HG03280 (cell line): ENCODE measurements at regions not wholly inside any gene's neighbourhood (a gene's known extent, or its start where the extent isn't known, plus 50 kb on each side); places are given as distances from the start of the nearest gene placed in this dataset.
"Not testable (repeated sequence)": the region's sequence is repeated elsewhere in the genome, so short reads cannot be mapped to it uniquely, and the experiment has no call there.

Experiments used
- ATAC-seq: cut with Tn5 transposase; IDR thresholded peaks from one replicate; pipeline ENCODE4 v1.9.1; 2021; ENCODE audit warnings: mild to moderate bottlenecking, moderate library complexity; ENCODE audit not compliant: unreplicated experiment

GRCh38 chr6:66134021-66134420 is 427.0 kb upstream of the EYS start:
- no peak for ATAC-seq

- ATAC-seq: no peak
Observed at GRCh38 chr6:66128656-66129055, 421.6 kb upstream of the EYS start.

GRCh38 chr6:66128243-66128642 is 421.2 kb upstream of the EYS start:
- ATAC-seq: no peak

GRCh38 chr6:66127061-66127460 is 420.0 kb upstream of the EYS start:
- no peak for ATAC-seq

- no peak for ATAC-seq
Observed at GRCh38 chr6:66126358-66126757, 419.3 kb upstream of the EYS start.

- no peak for ATAC-seq
Observed at GRCh38 chr6:66103954-66104353, 396.9 kb upstream of the EYS start.

- no peak for ATAC-seq
Observed at GRCh38 chr6:66103354-66103753, 396.3 kb upstream of the EYS start.

GRCh38 chr6:66096679-66097078 is 389.7 kb upstream of the EYS start:
- no peak for ATAC-seq

- no peak for ATAC-seq
Observed at GRCh38 chr6:66094615-66095014, 387.6 kb upstream of the EYS start.

GRCh38 chr6:66092306-66092705 is 385.3 kb upstream of the EYS start:
- ATAC-seq: not testable (repeated sequence)

GRCh38 chr6:66086532-66086931 is 379.5 kb upstream of the EYS start:
- ATAC-seq: no peak

- ATAC-seq: no peak
Observed at GRCh38 chr6:66082914-66083313, 375.9 kb upstream of the EYS start.

- no peak for ATAC-seq
Observed at GRCh38 chr6:66068907-66069306, 361.9 kb upstream of the EYS start.

GRCh38 chr6:66068033-66068432 is 361.0 kb upstream of the EYS start:
- ATAC-seq: no peak

GRCh38 chr6:66065313-66065712 is 358.3 kb upstream of the EYS start:
- ATAC-seq: no peak

GRCh38 chr6:66057034-66057433 is 350.0 kb upstream of the EYS start:
- no peak for ATAC-seq

GRCh38 chr6:66054967-66055366 is 347.9 kb upstream of the EYS start:
- no peak for ATAC-seq

GRCh38 chr6:66051812-66052211 is 344.8 kb upstream of the EYS start:
- ATAC-seq: no peak

- ATAC-seq: no peak
Observed at GRCh38 chr6:66048684-66049474, 341.9 kb upstream of the EYS start.

- no peak for ATAC-seq
Observed at GRCh38 chr6:66032626-66033025, 325.6 kb upstream of the EYS start.

- ATAC-seq: no peak
Observed at GRCh38 chr6:66029391-66029790, 322.4 kb upstream of the EYS start.

- ATAC-seq: no peak
Observed at GRCh38 chr6:65999288-65999791, 292.3 kb upstream of the EYS start.

- ATAC-seq: no peak
Observed at GRCh38 chr6:65998544-65998943, 291.5 kb upstream of the EYS start.
